GM21390 (cell line): ENCODE measurements at regions not wholly inside any gene's neighbourhood (a gene's known extent, or its start where the extent isn't known, plus 50 kb on each side); places are given as distances from the start of the nearest gene placed in this dataset.

Experiments used
- ATAC-seq: cut with Tn5 transposase; IDR thresholded peaks from one replicate; pipeline ENCODE4 v1.9.1; 2021; ENCODE audit not compliant: unreplicated experiment

GRCh38 chr1:106908689-106909088 is 147.8 kb upstream of the PRMT6 start:
- no peak for ATAC-seq

DNA sequence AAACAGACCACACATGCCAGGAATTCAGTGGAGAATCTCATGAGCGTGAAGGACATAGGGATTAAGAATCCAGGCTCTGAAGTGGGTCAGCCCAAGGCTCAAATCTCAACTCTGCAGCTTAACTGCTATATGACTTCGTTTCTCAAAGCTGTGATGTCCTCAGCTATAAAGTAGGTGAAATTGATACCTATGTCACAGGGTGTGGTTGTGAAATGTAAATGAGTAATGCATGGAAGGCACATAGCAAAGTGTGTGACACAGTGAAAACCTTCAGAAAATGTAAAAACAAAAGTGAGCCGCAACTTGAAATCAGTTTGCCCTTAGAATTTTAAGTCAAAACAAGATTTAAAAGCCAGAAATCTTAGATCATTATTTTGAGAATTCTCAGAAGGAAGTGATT is 145.7 kb upstream of the PRMT6 start:
- ATAC-seq, result no peak

DNA sequence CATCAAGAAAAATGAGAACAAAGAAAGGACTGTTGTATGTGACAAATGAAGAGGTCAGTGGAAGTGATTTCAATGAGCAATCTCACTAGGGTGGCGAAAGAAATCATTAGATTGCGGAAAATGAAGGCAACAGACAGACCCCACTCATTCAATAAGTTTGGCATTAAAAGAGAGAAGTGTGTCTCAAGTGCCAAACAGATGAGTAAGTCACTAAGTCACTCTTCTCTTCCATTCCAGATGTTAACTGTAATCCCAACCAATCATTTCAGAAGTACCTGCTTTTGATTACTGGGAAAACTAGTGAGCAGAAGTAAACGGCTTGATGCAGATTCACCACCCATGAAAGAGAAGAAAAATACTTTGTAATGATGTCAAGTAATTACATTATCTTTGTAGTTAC is 144.3 kb upstream of the PRMT6 start:
- no peak for ATAC-seq

GRCh38 chr1:106921186-106921585 is 135.3 kb upstream of the PRMT6 start:
- ATAC-seq, result no peak

- ATAC-seq, result no peak
Measured at GRCh38 chr1:106924360-106924759, 132.1 kb upstream of the PRMT6 start.

GRCh38 chr1:106925750-106926149 is 130.7 kb upstream of the PRMT6 start:
- ATAC-seq, result no peak

GRCh38 chr1:106926803-106927582 is 129.5 kb upstream of the PRMT6 start:
- ATAC-seq, result no peak

DNA sequence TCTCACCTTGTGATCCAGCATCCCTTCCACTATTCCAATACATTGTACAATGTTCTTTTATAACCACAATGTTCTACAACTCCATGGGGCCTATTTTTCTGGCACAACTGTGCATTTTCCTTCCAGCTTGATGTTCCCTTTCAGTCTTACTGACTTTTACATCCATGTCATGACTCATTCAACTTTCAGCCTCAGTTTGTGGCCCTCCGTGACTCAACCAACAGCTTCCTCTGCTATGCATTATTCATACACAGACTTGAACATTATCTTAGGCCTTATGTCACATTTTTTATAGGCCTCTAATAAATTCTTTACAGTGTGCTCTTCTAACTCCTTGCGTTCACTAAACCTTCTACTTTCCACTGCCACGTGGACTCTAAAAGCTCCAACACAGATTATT is 119.4 kb upstream of the PRMT6 start:
- no peak for ATAC-seq

DNA sequence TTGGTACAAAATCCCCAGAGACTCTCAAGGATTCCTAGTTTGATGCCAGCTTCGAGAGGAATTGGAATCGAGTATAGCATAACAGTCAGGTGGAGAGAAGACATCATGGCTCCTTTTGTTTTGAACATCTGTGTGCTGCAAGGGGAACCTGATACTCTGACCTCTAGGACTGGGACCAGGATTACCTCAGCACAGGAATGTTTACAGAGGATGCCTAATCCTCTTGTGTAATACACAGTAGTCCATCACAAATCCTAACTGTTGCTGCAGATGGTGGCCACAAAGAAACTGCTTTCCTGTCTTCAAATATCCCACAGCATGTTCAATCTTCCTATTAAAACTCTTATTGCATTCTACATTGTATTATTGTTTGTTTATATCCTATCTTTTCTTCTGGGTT is 111.8 kb upstream of the PRMT6 start:
- no peak for ATAC-seq

GRCh38 chr1:106952776-106953175 is 103.7 kb upstream of the PRMT6 start:
- ATAC-seq, result no peak

GRCh38 chr1:106954661-106955229 is 101.7 kb upstream of the PRMT6 start:
- ATAC-seq, result no peak

DNA sequence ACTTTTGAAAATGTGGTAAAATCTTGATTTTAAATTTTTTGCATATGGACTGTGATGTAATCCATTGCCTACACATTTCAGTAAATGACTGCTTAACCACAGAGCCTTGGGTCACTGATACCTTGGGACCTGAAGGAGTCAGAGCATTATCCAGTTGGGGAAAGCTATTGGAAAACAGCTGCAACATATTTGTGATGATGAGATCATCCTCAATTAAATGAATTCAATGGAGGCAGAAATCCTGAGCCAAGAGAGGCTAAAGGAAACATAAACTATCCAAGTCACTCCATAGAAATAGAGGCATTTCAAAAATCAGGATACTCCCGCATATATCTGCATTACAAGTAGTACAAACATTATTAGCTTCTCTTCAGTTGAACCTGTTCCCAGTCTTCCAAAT is 99.8 kb upstream of the PRMT6 start:
- no peak for ATAC-seq

GRCh38 chr1:106957795-106958194 is 98.7 kb upstream of the PRMT6 start:
- no peak for ATAC-seq

- peak; percentile 83 for ATAC-seq
Measured at GRCh38 chr1:106960412-106960811, 96.1 kb upstream of the PRMT6 start.

- no peak for ATAC-seq
Measured at GRCh38 chr1:106961646-106962045, 94.8 kb upstream of the PRMT6 start.

DNA sequence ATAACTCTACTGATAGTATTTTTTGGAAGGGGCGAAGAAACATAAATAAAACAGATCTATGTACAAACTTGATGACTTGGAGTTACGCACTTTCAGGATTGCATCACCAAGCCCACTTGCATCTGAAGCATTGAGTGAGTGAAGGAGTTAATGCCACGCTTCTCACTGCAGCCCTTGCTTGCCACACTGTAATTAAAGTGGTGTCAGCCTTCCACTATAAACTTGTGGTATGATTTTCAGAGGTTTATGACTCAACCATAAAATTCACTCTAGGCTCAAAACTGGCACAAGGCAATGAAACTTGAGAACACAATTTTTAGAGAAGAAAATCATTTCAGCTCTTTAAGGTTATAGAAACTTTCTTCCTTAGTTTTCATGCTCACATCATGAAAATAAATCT is 93.9 kb upstream of the PRMT6 start:
- ATAC-seq, result no peak

- no peak for ATAC-seq
Measured at GRCh38 chr1:106964495-106964894, 92.0 kb upstream of the PRMT6 start.

GRCh38 chr1:106968644-106969043 is 87.8 kb upstream of the PRMT6 start:
- no peak for ATAC-seq

DNA sequence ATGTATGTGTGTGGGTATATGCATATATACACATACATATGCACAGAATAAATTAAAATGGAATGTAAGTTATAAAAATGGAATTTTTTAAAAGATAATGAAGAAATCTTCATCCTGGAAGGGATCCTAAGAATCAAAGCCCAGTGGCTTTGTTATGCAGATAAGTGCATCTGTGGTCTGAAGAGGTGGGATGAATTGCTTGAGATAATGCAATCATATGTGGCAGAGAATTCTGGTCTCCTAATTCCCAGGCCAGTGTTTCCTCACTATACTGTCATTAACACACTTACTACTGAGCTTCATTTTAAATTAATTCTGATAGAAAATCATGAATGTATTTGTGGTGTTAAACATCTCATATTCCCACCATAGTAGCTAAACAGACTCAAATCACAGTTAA is 86.7 kb upstream of the PRMT6 start:
- no peak for ATAC-seq

DNA sequence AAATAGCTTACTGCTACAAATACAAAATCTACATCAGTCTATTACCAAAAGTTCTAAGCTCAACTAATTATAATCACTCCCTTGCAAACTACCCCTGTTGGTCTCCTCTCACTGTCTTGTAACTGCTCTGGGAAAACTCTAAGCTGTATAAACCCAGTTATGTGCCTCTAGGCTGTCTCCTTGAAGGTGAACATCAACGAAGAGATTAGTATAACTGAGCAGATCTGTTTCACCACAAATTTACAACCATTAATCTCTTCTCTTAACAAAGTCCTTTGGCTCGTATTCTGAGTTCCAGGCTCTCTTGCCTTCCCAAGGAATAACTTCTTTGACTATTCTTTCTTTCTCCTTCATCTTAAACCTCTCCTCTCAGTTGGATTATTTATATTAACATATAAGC is 84.4 kb upstream of the PRMT6 start:
- ATAC-seq, result no peak

GRCh38 chr1:106975944-106976343 is 80.5 kb upstream of the PRMT6 start:
- ATAC-seq, result no peak

DNA sequence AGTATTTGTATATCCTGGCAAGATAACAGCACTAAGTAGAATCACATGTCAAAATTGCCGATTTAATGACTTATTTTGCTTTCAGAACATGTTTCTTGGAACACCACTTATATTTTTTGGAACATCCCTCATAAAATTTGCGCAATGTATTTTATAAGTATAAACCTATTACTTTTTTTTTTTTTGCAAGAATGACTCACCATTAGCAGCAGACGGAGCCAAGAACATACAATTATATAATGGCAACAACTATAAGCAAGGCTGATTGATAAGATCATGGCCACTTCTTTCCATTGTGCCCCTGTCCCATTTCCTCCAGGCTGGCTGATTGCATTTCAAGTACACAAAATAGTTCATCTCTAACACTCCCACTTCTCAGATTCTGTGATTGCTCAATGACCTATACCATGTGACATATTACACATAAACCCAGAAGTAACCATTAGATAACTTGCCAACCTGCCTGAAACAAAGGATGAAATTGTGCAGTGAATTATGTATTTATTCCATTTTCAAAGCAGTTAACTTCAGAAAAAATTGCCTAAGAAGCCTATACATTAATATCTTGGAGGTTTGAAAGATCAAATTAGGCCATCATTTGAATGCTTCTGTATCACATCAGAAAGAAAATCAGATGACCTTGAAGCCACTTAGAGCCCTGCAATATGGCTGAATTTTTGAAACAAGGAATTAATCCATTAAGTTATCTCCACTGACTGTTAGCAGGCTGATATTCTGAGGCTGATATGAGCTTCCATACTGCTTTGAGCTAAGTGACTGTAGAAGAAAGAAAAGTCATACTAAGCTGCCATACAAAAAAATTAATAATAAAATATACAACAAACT is 77.8 kb upstream of the PRMT6 start:
- ATAC-seq, result no peak
